ENCODE measurements at regions not wholly inside any gene's neighbourhood (a gene's known extent, or its start where the extent isn't known, plus 50 kb on each side); places are given as distances from the start of the nearest gene placed in this dataset.
"Not testable (repeated sequence)": the region's sequence is repeated elsewhere in the genome, so short reads cannot be mapped to it uniquely, and the experiment has no call there.

- DNase-seq (ENCODE audit: low read depth in 2 of 2): no peak
These were observed 603.5 kb upstream of the NR3C2 start for GRCh38 chr4:149045731-149046130.

GRCh38 chr4:149039786-149040185 is 597.6 kb upstream of the NR3C2 start:
- not testable (repeated sequence) for DNase-seq (ENCODE audit: low read depth in 2 of 2)

GRCh38 chr4:149031399-149031798 is 589.2 kb upstream of the NR3C2 start:
- no peak for DNase-seq (ENCODE audit: low read depth in 2 of 2)

- DNase-seq (ENCODE audit: low read depth in 2 of 2): no peak
These were observed 586.9 kb upstream of the NR3C2 start for GRCh38 chr4:149029056-149029651.

- DNase-seq (ENCODE audit: low read depth in 2 of 2): no peak
These were observed 584.5 kb upstream of the NR3C2 start for GRCh38 chr4:149026696-149027095.

GRCh38 chr4:149017002-149017734 is 575.0 kb upstream of the NR3C2 start:
- no peak for DNase-seq (ENCODE audit: low read depth in 2 of 2)

GRCh38 chr4:149009223-149009622 is 567.0 kb upstream of the NR3C2 start:
- no peak for DNase-seq (ENCODE audit: low read depth in 2 of 2)

- DNase-seq (ENCODE audit: low read depth in 2 of 2): no peak
These were observed 566.3 kb upstream of the NR3C2 start for GRCh38 chr4:149008415-149009025.

- no peak for DNase-seq (ENCODE audit: low read depth in 2 of 2)
These were observed 563.0 kb upstream of the NR3C2 start for GRCh38 chr4:149005191-149005590.

GRCh38 chr4:148999924-149000323 is 557.7 kb upstream of the NR3C2 start:
- no peak for DNase-seq (ENCODE audit: low read depth in 2 of 2)

- DNase-seq (ENCODE audit: low read depth in 2 of 2): peak in 1 of 2 experiments; percentile 4
These were observed 556.5 kb upstream of the NR3C2 start for GRCh38 chr4:148998719-148999118.

GRCh38 chr4:148986951-148987350 is 544.7 kb upstream of the NR3C2 start:
- DNase-seq (ENCODE audit: low read depth in 2 of 2): no peak

GRCh38 chr4:148984951-148985350 is 542.7 kb upstream of the NR3C2 start:
- DNase-seq (ENCODE audit: low read depth in 2 of 2): no peak

- DNase-seq (ENCODE audit: low read depth in 2 of 2): no peak
These were observed 540.0 kb upstream of the NR3C2 start for GRCh38 chr4:148982200-148982599.

GRCh38 chr4:148980782-148981480 is 538.7 kb upstream of the NR3C2 start:
- no peak for DNase-seq (ENCODE audit: low read depth in 2 of 2)

GRCh38 chr4:148978301-148978700 is 536.1 kb upstream of the NR3C2 start:
- no peak for DNase-seq (ENCODE audit: low read depth in 2 of 2)

- DNase-seq (ENCODE audit: low read depth in 2 of 2): no peak
These were observed 533.2 kb upstream of the NR3C2 start for GRCh38 chr4:148975464-148975863.

- no peak for DNase-seq (ENCODE audit: low read depth in 2 of 2)
These were observed 522.9 kb upstream of the NR3C2 start for GRCh38 chr4:148965080-148965479.

GRCh38 chr4:148964456-148964855 is 522.2 kb upstream of the NR3C2 start:
- no peak for DNase-seq (ENCODE audit: low read depth in 2 of 2)

GRCh38 chr4:148962539-148963290 is 520.5 kb upstream of the NR3C2 start:
- DNase-seq (ENCODE audit: low read depth in 2 of 2): peak in 1 of 2 experiments; percentile 7

GRCh38 chr4:148961526-148961925 is 519.3 kb upstream of the NR3C2 start:
- DNase-seq (ENCODE audit: low read depth in 2 of 2): no peak

GRCh38 chr4:148958317-148958716 is 516.1 kb upstream of the NR3C2 start:
- no peak for DNase-seq (ENCODE audit: low read depth in 2 of 2)
